ENCODE measurements at regions not wholly inside any gene's neighbourhood (a gene's known extent, or its start where the extent isn't known, plus 50 kb on each side); places are given as distances from the start of the nearest gene placed in this dataset.

DNA sequence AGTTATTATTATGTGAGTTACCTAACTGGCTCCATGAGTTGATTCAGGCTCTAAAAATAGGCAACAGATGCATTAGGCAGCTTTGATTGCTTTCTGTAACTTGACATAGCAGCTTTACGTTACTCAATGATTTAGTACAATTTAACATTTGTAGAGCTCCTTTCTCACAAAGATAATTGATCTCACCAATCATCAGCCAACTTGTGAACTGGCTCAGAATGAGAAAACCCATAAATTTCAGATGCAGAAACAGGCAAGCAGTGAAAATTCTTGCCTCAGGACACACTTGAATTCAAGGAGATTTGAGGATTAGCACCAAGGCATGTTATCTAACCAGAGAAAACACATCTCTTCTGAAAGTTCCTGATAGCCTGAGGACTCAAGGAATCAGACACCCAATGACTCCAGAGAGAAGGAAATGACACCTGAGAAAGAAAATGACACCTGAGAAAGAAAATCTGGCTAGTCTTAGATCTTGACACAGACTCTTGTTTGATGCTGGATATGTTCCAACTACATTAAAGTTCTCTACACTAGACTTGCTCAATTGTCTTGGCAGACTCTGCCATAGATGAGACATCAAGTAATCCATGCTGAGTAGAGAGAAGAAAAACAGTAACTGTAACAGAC lies 315.1 kb upstream of the CBLB start:
- FAIRE-seq, result no peak

DNA sequence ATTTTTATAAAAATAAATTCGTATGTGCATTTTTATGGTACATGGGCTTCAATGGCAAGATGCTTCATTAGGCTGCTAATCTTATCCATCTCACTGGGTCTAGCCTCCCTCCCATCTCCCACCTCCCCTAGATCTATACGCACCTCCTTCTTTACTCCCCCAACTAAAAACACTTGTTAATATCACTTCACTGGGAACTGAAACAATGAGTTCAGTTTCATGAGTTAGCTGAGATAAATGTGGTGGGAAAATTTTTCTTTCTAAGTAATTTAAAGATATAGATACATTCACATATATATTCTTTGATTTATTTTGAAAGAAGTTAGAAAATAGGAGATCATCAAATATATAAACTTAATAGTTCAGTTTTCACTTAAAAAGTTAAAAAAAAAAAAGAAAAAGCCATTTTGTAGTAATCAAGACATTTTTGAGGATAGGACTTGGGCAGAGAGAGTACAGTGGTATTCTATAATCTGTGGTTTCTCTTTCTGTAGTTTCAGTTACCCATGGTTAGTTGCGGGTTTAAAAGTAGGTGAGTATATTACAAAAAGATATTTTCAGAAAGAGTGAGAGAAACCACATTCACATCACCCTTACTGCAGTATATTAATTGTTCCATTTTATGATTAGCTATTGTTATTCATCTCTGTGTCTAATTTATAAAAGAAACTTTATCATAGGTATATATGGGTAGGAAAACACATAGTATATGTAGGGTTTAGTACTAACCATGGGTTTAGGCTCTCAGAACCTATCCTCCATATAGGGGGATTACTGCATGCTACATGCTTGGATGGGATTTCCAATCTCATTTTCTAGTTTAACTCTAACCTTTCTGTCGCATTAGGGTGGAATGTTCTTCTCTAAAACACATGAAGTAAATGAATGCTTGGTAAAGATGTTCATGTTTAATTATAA lies 316.0 kb upstream of the CBLB start:
- peak; percentile 55 for FAIRE-seq

DNA sequence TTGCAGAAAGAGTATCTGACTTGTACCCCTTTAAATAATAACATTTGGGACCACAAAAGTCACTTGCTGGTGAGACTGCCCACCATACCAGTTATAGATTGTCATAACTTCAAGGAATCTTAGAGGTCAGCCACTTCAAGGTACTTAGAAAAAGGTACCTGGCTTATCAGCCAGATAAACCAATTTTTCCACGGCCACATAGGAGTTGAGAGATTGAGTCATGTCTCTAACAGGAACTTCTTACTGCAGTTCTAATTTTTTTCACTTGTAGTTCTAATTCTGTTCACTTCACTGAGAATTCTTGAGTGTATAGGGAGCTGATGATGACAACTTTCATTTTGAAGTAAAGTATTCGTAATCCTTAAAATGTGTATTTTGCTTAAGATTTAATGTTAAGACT lies 317.1 kb upstream of the CBLB start:
- FAIRE-seq, result no peak

DNA sequence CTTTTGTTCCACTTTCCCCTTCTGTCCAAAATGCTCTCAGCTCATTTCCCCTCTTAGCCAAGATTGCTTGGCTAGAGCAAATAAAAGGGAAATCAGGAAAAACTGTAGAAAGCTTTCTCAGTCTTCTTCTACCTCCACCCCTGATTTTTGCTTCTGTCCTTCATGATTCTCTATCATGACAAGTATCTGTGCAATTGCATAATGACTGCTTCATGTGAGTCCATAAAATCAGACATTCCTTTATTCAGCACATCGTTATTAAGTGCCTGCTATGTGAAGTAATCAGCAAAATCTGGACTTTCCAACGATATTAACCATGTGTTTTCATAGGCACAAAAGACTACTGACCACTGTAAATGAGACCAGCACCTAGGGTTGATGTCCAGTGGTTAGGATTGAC lies 321.5 kb upstream of the CBLB start:
- no peak for FAIRE-seq

DNA sequence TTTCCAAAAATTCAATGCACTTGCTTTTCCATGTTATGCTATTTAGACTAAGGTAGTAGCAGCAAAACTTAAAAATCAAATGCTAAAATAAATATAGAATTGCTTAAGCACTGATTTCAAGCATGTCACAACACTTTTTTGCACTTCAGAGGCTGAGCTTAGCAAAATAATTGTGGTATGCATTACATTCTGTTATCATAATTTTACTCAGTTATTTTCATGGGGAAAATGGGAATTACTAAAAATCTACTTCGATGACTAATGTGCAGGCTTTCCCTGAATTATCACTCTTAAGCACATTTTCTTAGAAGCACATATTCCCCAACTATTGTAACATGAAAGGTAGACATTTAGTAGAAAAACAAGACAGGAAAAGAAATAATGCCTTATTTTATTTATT lies 322.4 kb upstream of the CBLB start:
- FAIRE-seq, result no peak

DNA sequence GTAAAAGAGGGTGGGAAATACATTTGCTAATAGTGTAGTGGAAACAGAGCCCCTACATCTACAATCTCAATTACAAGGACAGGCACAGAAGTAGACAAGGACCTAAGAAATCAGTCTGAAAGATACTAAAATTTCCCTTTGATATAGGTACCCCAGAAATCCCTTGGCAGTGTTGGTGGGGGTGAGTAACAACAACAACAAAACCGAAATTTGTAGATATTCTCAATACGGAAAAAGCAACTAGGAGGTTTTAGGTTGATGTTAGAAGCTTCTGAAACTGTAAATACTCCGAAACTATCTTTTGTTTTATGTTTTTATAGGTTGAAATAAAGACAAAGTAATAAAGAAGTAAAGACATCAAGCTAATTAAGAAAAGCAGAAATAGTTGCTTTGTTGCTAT lies 323.1 kb upstream of the CBLB start:
- FAIRE-seq, result peak; percentile 31

DNA sequence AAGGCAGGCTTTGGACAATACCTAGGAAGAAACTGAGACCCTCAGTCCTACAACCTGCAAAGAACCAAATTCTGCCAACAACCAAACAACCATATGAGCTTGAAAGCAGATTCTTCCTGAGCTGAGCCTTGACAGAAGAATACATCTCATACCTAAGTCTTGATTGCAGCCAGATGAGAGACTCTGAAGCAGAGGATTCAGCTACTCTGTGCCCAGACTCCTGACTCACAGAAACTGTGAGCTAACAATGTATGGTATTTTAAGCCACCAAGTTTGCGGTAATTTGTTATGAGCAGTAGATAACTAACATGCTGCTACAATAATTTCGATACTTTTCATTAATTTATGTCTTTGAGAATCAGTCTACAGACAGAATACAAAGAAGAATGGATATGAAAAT lies 325.1 kb upstream of the CBLB start:
- no peak for FAIRE-seq

DNA sequence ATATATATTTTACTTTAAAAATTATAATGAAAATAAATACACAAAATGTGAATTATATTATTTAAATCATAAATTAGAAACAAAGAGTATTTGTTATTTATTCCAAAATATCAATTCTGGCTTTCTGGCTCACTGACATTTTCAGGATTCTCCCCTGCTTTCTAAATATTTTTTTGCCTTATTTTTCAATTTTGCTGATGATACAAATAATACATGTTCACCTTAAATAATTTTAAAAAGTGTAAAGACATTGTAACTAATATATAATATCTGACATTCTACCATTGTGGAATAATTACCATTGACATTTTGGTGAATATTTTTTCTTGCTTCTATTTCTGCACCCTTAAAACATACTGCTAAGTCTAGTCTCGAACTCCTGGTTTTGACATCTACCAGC lies 325.9 kb upstream of the CBLB start:
- peak; percentile 61 for FAIRE-seq

DNA sequence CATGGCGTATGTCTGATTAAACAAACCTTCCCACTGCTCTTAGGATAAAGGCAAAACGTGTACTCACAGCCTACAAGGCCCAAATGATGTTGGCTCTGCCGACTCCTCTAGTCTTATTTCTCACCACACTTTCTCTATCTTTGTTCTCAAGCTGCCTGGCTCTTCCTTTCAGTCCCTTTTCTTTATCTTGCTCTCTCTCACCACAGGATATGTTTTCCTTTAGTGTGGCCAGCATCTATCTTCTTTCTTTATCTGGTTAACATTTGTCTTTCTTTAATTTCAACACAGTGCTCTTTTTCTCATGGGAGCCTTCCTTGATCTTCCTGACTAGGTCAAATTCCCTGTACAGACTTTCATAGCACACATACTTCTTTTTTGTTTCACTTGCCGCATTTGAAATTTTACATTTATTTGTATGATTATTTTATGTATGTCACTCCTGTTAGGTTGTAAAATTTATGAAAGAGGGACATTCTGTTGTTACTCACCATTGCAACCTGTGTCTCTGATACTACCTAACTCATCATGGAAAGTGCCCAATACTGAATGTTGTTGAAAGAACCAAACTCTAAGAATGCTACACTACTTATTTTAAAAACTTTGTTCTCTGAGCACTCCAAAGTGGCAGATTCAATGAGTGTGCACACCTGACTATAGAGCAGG lies 328.9 kb upstream of the CBLB start:
- no peak for FAIRE-seq

DNA sequence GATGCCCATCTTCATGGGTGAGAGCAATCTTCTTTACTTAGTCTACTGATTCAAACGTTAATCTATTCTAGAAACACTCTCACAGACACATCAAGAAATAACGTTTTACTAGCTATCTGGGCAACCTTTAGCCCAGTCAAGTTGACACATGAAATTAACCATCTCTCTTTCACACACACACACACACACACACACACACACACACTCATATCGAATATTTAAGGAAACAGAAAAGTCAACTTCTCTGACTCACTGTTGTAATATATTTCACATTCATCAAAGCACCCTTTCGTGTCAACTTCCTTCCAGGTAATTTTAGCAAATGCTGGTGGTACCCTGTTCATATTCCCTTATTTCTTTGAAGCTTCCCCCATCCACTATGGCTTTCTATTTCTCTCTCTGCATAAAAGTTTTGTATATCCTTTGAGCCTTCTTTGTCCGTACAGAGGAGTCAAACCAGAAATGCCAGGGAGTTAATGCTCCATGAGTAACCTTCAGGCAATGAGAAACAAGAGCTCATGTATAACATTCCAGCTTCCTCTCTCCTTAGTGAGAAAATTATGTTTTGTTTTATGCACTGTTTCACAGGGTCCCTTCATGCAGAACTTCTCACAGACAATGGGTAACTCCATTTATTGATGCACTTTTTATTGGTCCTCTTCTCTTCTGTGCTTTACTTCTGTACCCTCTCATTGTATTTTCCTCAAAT lies 335.5 kb upstream of the CBLB start:
- no peak for FAIRE-seq

DNA sequence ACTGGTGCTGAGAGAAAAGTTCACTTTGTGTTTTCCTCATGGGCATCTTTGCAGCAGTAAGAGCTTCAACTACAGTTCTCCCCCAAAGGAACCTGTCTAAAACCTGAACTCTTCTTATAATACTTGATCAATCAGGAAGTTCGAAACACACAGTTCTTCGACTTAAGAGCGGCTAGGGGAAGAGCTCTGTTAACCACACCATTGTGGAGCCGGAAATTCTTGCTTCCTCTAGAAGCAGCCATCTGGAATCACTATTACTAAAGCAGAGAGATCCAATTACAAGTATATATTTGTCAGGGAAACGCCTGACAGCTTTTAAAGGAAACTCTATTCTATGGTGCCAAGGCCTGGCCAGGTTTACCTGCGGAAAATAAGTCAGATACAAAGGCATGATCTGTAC lies 337.3 kb upstream of the CBLB start:
- no peak for FAIRE-seq

DNA sequence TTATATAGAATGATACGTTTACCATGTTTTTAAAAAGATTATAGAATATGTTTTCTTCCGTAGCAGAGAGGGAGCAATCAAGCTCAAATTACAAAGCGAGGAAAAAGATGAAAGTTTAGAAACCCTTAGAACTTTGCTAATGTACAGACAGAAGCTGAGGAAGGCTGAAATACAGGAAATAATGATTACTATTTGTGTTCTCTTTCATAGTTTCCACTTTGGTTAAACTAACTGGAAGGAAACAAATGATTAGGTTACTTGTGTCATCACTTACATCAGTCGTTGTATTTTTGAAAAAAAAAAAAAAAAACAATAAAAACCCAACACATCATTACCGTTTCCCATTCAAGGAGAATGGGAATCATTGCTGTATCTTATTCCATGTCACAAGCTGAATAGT lies 337.8 kb upstream of the CBLB start:
- no peak for FAIRE-seq

DNA sequence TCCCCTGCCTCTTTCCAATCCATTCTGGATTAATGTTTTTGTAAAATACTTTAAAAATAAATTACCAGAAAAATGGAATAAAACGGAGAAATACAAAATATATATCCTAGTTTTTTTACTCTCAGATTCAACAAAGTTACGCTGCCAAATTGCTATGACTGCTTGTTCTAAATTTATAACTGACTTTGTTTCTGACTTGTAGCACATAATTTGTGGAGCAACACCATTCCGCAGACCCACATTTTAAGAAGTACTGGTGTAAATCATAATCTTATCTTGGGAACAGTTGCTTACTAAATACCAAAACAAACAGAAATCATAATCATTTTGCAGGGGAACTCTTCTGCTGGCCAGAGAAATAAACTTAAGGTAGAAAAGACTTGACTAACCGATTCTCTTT lies 339.4 kb upstream of the CBLB start:
- FAIRE-seq, result no peak

DNA sequence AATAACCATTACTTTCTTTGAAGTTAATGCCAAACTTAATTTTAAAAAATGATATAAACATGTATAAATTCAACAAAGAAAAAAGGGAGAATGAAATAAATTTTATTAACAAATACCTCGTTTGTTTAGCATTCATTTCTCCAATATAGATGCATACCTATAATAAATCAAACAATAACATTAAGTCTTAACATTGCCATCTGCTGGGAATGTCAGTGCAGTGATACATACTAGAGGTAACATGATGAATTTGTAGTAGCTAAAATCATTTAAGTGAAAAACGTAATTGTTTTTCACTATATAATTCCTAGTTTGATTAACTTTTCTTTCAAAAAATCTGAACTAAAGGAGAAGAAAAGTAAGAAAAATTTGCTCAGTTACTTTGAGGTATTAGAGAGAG lies 340.2 kb upstream of the CBLB start:
- peak; percentile 87 for FAIRE-seq

DNA sequence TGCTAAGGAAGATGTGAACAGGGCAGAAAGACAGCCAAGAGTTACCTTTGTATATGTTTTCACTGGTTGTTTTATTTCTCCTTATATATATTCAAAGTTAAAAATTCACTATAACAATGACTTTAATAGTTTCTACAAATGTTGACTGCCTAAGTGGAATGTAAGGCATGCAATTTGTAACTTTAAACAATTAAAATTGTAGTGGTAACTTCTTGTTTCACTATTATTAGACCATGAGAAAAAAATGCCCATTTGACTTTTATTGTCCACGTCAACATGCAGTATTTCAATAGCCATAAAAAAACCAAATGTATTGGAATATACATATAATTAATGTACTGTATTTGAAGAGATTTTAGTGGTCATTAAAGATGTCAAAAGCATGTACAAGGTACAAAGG lies 340.7 kb upstream of the CBLB start:
- no peak for FAIRE-seq

DNA sequence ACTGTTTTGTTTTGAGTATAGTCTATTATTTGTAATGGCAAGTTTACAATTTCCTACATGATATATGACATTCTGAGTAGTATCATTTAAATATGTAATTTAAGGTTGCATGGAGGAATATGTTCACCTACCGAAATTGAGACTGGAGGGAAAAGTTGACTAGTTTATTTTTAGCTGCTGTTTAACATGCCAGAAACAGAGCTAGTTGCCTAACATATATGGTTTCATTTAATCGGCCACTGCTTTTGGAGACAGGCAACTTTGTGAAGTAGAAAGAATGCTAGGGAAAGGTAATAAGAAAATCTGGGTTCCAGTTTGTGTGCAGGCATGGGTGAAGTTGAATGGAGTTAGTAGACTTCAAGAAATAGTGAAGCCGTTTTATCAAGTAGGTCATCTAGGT lies 342.1 kb upstream of the CBLB start:
- FAIRE-seq, result no peak

DNA sequence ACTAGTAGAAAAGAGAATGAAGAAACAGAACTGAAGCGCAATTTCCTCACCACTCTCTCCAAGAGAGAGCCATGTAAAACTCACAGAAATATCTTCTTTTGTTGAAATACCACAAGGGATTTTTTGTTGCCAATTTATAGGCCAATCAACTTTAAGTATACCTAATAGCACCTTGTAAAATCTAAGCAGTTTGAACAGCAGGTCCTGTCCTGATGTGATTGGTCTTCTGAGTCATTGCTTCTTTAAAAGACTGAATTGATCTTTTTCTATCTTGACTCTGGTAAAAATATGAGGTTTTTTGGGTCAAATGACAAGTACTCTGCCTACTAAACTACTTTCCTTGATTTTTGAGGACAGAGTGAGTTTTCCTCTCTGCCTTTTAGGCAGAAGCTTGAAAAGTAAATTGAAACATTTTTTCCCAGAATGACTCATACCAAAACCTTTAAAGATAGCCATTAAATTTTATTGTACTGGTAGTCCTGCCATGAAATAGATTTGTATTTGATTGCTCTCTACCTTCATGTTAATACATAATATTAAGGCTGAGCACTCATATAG lies 343.9 kb upstream of the CBLB start:
- FAIRE-seq, result no peak

DNA sequence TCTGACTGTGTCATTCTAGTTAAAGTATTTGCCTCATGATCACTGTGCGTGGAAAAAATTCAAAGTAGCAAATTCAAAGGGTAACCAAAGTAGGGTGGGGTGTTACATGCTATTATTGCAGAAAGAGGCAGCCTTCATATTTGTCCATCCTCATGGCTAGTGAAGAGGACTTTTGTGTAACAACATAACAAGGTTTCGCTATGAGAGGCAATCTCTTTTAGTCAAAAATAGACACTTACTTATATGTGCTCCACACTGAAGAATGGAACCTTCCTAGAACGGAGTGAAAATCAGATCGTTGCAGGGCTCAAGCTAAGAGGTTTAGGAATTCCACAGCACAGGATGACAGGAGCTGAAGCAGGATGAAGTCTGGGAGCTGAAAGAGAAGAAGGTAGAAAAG lies 345.1 kb upstream of the CBLB start:
- FAIRE-seq, result no peak

DNA sequence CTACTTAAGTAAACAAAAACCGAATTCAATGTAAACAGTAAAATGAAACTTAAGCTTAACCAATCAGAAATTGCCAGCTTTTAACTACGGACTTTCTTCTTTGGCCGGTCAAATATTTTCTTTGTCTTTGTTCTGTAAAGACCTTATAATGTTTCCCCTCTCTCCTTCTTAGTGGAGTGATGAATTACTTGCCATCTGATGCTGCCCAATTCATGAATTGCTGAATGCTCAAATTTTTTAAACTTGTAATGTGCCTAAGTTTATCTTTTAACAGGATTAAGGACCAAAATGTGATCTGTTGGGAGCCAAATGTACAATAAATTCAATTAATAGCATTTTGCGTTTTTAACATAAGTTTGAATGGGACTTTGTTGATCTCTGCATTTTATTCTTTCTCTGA lies 345.8 kb upstream of the CBLB start:
- no peak for FAIRE-seq

DNA sequence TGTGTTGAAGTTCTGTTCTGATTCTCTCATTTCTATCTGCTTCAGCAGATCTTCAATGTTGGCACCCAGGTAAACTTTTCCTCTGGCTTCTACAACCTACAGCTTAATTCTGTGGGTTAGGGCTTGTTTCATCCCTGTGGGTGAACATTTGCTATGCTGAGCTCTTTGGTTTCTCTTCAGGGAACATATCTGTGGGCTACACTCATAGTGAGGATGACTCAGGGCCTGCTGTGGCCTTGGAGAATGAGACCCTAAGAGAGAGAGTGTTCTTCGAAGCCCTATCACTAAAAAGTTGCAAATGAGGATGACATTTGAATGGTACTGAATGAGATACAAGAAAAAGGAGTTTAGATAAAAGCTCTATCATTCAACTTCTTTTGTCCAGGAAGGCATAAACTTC lies 346.2 kb upstream of the CBLB start:
- FAIRE-seq, result no peak

DNA sequence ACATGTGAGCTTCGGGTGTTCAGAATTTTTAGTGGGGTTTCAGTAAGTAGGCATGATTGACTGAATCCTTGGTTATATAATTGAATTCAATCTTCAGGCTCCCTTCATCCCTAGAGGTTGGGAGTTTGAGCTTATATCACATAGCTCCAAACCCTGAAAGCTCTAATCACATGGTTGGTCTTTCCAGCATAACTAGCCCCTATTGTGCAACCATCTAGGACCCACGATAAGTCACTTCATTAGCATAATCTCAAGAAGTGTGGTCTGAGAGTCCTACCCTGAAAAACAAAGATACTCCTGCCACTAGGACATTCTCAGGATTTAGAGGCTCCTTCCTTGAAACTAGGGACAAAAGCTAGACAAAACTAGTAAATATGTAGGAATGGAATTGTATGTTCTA lies 348.9 kb upstream of the CBLB start:
- no peak for FAIRE-seq

DNA sequence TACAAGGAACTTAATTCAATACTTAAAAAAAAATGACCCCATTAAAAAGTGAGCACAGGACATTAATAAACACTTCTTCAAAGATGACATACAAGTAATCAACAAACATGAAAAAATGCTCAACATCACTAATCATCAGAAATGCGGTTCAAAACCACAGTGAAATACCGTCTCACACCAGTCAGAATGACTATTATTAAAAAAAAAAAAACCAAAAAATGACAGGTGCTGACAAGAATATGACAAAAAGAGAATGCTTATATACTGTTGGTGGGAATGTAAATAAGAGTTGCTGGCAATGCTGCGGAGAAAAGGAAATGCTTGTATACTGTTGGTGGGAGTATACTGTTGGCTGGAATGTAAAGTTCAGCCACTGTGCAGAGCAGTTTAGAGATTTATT lies 358.3 kb upstream of the CBLB start:
- FAIRE-seq, result no peak

DNA sequence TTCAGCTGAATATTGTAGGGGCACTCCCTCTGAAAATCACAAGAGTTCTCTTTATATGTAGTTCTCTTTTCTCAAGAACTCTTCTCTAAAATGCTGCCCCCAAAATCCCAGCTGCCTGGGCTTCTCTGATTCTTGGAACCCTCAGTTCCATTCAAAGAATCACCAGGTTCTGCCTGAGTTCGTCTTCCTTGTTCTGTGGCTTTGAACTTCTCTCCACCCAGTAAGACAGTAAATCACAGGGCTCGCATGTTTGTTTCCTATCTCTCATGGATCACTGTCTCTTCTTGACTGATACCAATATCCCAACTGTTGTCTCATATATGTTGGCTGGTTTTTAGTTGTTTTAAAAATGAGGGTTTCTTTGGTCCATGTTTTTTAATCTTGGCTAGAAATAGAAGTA lies 359.5 kb upstream of the CBLB start:
- no peak for FAIRE-seq

Data from endometrium (tissue), 2 donors.